ENCODE measurements at regions not wholly inside any gene's neighbourhood (a gene's known extent, or its start where the extent isn't known, plus 50 kb on each side); places are given as distances from the start of the nearest gene placed in this dataset.

DNA sequence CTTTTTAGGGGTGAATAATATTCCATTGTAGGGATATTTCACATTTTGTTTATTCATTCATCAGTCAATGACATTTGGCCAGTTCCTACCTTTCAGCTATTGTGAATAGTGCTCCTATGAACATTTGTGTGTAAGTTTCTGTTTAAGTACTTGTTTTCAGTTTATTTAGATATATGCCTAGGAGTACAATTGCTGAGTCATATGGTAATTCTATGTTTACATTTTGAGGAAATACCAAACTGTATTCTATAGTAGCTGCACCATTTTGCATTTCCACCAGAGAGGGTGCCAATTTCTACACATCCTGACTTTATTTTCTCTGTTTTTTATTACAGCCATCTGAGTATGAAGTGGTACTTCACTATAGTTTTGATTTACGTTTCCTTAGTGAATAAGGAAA lies 54.4 kb upstream of the ZNF236 start:
- no peak overlapping the region for H3K27ac ChIP-seq (ENCODE audit: insufficient read length, low read depth, low read length)
- Mint-ChIP-seq H3K27me3 (ENCODE audit: low read depth) (no peaks in the 10 kb centered on the region; the same call in 1 of the 2 replicates), H3K4me1 (peaks cover 3% of the 10 kb centered on the region in 2 experiments; a peak in 3 of 4 replicates), H3K9me3 (peaks cover 2 to 3% of the 10 kb centered on the region in 2 experiments; a peak in 3 of 5 replicates), H3K36me3 (ENCODE audit: insufficient read depth in 1 of 3, low read depth in 3 of 3) (no peaks in the 10 kb centered on the region), H3K27ac (no peak overlapping the region), H3K4me3 (no peak overlapping the region)
- DNase-seq = no peak
- H3K56ac ChIP-seq (ENCODE audit: insufficient read length, low read depth, low read length) = no peak overlapping the region
- H2BK20ac ChIP-seq (ENCODE audit: low read depth, low read length, poor library complexity, severe bottlenecking) = no peak overlapping the region
- no peak overlapping the region for H4K91ac ChIP-seq (ENCODE audit: insufficient read length, low read depth, low read length)
- H2AFZ ChIP-seq (ENCODE audit: low read length) = no peak overlapping the region
- no peak overlapping the region for H3K14ac ChIP-seq (ENCODE audit: insufficient read depth, low read length)
- no peak overlapping the region for H2BK12ac ChIP-seq (ENCODE audit: insufficient read length, low read depth, low read length)
- H3K4me2 ChIP-seq (ENCODE audit: insufficient read depth, insufficient read length, low read length) = no peak overlapping the region
- no peak overlapping the region for H2AK5ac ChIP-seq (ENCODE audit: insufficient read length, low read length)
- H2BK5ac ChIP-seq (ENCODE audit: insufficient read length, low read length) = no peak overlapping the region
- H2BK15ac ChIP-seq (ENCODE audit: low read depth, low read length) = no peak overlapping the region
- no peak overlapping the region for H3K4ac ChIP-seq (ENCODE audit: low read depth, low read length)
- no CpG with 5 or more reads among the region's 1 CpG for WGBS (ENCODE audit: extremely low coverage, insufficient read length, low lambda C conversion rate)
- no peak overlapping the region for H2BK120ac ChIP-seq (ENCODE audit: low read depth, low read length, poor library complexity, severe bottlenecking)
- no peak overlapping the region for H3K9ac ChIP-seq (ENCODE audit: extremely low read depth, insufficient read length, low read length)
- no peak overlapping the region for H4K8ac ChIP-seq (replicated peaks; ENCODE audit: insufficient read length, low read depth, low read length)
- no peaks in the 10 kb centered on the region for H3K9me3 ChIP-seq (ENCODE audit: control insufficient read depth, low read depth, low read length)
- H4K5ac ChIP-seq (ENCODE audit: insufficient read length, low read depth, low read length) = no peak overlapping the region
- no peaks in the 10 kb centered on the region for H3K4me1 ChIP-seq (ENCODE audit: insufficient read depth, low read length)
- no peaks in the 10 kb centered on the region for H3K23me2 ChIP-seq (ENCODE audit: insufficient read length, low read depth, low read length, poor library complexity, severe bottlenecking)
- TF ChIP-seq, protein P1, sequence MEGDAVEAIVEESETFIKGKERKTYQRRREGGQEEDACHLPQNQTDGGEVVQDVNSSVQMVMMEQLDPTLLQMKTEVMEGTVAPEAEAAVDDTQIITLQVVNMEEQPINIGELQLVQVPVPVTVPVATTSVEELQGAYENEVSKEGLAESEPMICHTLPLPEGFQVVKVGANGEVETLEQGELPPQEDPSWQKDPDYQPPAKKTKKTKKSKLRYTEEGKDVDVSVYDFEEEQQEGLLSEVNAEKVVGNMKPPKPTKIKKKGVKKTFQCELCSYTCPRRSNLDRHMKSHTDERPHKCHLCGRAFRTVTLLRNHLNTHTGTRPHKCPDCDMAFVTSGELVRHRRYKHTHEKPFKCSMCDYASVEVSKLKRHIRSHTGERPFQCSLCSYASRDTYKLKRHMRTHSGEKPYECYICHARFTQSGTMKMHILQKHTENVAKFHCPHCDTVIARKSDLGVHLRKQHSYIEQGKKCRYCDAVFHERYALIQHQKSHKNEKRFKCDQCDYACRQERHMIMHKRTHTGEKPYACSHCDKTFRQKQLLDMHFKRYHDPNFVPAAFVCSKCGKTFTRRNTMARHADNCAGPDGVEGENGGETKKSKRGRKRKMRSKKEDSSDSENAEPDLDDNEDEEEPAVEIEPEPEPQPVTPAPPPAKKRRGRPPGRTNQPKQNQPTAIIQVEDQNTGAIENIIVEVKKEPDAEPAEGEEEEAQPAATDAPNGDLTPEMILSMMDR (conservative IDR thresholded peaks at IDR 0.05) = no peak
- H3K23ac ChIP-seq (ENCODE audit: insufficient read length, low read depth, low read length) = no peak overlapping the region
- no peaks in the 10 kb centered on the region for H3K79me2 ChIP-seq (ENCODE audit: insufficient read depth, low read length)
- no peaks in the 10 kb centered on the region for H3K27me3 ChIP-seq (ENCODE audit: insufficient read depth, low read length)
- no peak overlapping the region for H3K18ac ChIP-seq (ENCODE audit: insufficient read length, low read depth, low read length)
- no peak overlapping the region for H3T11ph ChIP-seq (ENCODE audit: low read length)
- H4K20me1 ChIP-seq (ENCODE audit: control insufficient read depth, insufficient read depth, insufficient read length) = no peaks in the 10 kb centered on the region
- no peaks in the 10 kb centered on the region for H3K79me1 ChIP-seq (ENCODE audit: insufficient read depth, low read depth, low read length, poor library complexity, severe bottlenecking)
